BLaER1 (cell line): ENCODE measurements at regions not wholly inside any gene's neighbourhood (a gene's known extent, or its start where the extent isn't known, plus 50 kb on each side); places are given as distances from the start of the nearest gene placed in this dataset.
"Not testable (repeated sequence)": the region's sequence is repeated elsewhere in the genome, so short reads cannot be mapped to it uniquely, and the experiment has no call there.

Source experiments
- H3K27ac ChIP-seq: shearing (Covaris generic); formaldehyde crosslinking; 2 replicates; pipeline ENCODE4 v1.8.1; 2022
- H3K27me3 ChIP-seq: shearing (Covaris generic); formaldehyde crosslinking; 2 replicates; pipeline ENCODE4 v1.8.1; 2022
- H3K36me3 ChIP-seq: shearing (Covaris generic); formaldehyde crosslinking; 2 replicates; pipeline ENCODE4 v1.8.1; 2022
- H3K4me1 ChIP-seq: shearing (Covaris generic); formaldehyde crosslinking; 2 replicates; pipeline ENCODE4 v1.8.1; 2022
- H3K4me2 ChIP-seq: shearing (Covaris generic); formaldehyde crosslinking; 2 replicates; pipeline ENCODE4 v1.8.1; 2022
- H3K4me3 ChIP-seq: shearing (Covaris generic); formaldehyde crosslinking; 2 replicates; pipeline ENCODE4 v1.8.1; 2022
- H3K9ac ChIP-seq: shearing (Covaris generic); formaldehyde crosslinking; 2 replicates; pipeline ENCODE4 v1.8.1; 2022
- H3K9me3 ChIP-seq: shearing (Covaris generic); formaldehyde crosslinking; 2 replicates; pipeline ENCODE4 v1.8.1; 2022
- H4K20me1 ChIP-seq: shearing (Covaris generic); formaldehyde crosslinking; 2 replicates; pipeline ENCODE4 v1.8.1; 2022
- Cebpa-rat ChIP-seq: shearing (Covaris generic); IDR thresholded peaks from 2 replicates; pipeline ENCODE4 v1.8.1; 2022

- no peaks in the 10 kb centered on the region for H3K4me1 ChIP-seq
- no peak overlapping the region for H3K4me3 ChIP-seq
- H3K4me2 ChIP-seq = no peak overlapping the region
- no peak overlapping the region for H3K27ac ChIP-seq
- H4K20me1 ChIP-seq = no peaks in the 10 kb centered on the region
- H3K27me3 ChIP-seq = no peaks in the 10 kb centered on the region
- no peak for TF ChIP-seq Cebpa-rat
- no peaks in the 10 kb centered on the region for H3K36me3 ChIP-seq
- no peaks in the 10 kb centered on the region; the same call in 1 of the 2 replicates for H3K9me3 ChIP-seq
- H3K9ac ChIP-seq = no peak overlapping the region
These were observed 258.3 kb downstream of the KLF5 start for GRCh38 chr13:73317140-73317539.

DNA sequence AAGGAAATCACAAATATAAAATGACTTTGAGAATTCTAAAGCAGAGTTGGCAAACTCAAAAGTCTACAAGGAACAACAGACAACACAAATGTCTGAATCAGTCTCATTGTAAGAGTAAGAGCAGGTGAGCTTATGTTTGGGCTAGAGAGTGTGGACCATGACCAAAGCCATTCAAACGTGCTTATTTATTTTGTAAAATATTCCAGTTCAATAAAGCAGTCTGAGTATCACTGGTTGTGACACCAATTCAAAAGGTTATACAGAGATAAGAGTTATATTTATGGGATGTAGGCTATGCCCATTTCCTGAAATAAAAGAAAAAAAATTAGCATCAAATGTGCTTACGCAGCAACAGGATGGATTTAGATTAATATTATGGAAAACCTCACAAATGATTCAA is 251.6 kb downstream of the KLF5 start:
- Histone ChIP-seq H3K9ac (no peak overlapping the region), H3K27me3 (no peaks in the 10 kb centered on the region), H3K36me3 (no peaks in the 10 kb centered on the region), H3K4me2 (no peak overlapping the region), H3K9me3 (no peaks in the 10 kb centered on the region; the same call in 1 of the 2 replicates), H3K4me3 (no peak overlapping the region), H3K4me1 (no peaks in the 10 kb centered on the region), H3K27ac (no peak overlapping the region), H4K20me1 (no peaks in the 10 kb centered on the region)
- TF ChIP-seq Cebpa-rat = no peak

DNA sequence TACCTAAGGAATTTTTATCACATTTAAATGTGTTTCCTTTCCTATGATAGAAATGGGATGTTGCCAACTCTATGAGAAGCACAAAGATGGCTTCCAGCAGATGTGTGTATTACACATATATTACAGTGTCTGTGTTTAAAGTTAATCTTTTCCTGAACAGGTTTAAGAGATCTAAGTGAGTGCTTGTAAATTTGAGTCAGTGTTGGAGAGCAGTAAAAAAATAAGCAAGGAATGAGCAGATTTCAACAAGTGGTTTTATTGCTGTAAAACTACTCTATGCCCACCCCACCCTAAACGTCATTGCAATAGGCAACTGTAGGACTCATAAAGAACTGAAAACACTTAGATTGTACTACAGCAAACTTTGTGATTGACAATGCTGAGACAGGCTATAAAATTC is 248.7 kb downstream of the KLF5 start:
- TF ChIP-seq Cebpa-rat = no peak
- Histone ChIP-seq H3K4me1 (no peaks in the 10 kb centered on the region), H3K27me3 (no peaks in the 10 kb centered on the region), H3K4me2 (no peak overlapping the region), H3K36me3 (no peaks in the 10 kb centered on the region), H3K9ac (no peak overlapping the region), H3K27ac (no peak overlapping the region), H3K4me3 (no peak overlapping the region), H4K20me1 (no peaks in the 10 kb centered on the region), H3K9me3 (no peaks in the 10 kb centered on the region)

- H3K4me2 ChIP-seq = no peak overlapping the region
- no peaks in the 10 kb centered on the region for H3K27me3 ChIP-seq
- TF ChIP-seq Cebpa-rat = no peak
- no peak overlapping the region for H3K9ac ChIP-seq
- H3K36me3 ChIP-seq = no peaks in the 10 kb centered on the region
- no peaks in the 10 kb centered on the region for H3K4me1 ChIP-seq
- H3K4me3 ChIP-seq = no peak overlapping the region
- no peak overlapping the region for H3K27ac ChIP-seq
- no peaks in the 10 kb centered on the region for H3K9me3 ChIP-seq
- no peaks in the 10 kb centered on the region for H4K20me1 ChIP-seq
These were observed 247.9 kb downstream of the KLF5 start for GRCh38 chr13:73306688-73307087.

GRCh38 chr13:73304442-73304841 is 245.6 kb downstream of the KLF5 start:
- Histone ChIP-seq H3K9me3 (no peaks in the 10 kb centered on the region), H3K4me1 (no peaks in the 10 kb centered on the region), H3K9ac (no peak overlapping the region), H3K27me3 (no peaks in the 10 kb centered on the region), H4K20me1 (no peaks in the 10 kb centered on the region), H3K27ac (no peak overlapping the region), H3K36me3 (no peaks in the 10 kb centered on the region), H3K4me3 (no peak overlapping the region), H3K4me2 (no peak overlapping the region)
- no peak for TF ChIP-seq Cebpa-rat

- Histone ChIP-seq H4K20me1 (no peaks in the 10 kb centered on the region), H3K4me1 (no peaks in the 10 kb centered on the region), H3K4me2 (no peak overlapping the region), H3K36me3 (no peaks in the 10 kb centered on the region), H3K27ac (no peak overlapping the region), H3K9ac (no peak overlapping the region), H3K4me3 (no peak overlapping the region), H3K9me3 (no peaks in the 10 kb centered on the region), H3K27me3 (no peaks in the 10 kb centered on the region)
- TF ChIP-seq Cebpa-rat = no peak
These were observed 245.0 kb downstream of the KLF5 start for GRCh38 chr13:73303851-73304250.

GRCh38 chr13:73301622-73302021 is 242.8 kb downstream of the KLF5 start:
- H3K4me2 ChIP-seq, H4K20me1 ChIP-seq, H3K4me1 ChIP-seq, H3K36me3 ChIP-seq, H3K27me3 ChIP-seq, H3K4me3 ChIP-seq, H3K9me3 ChIP-seq, H3K9ac ChIP-seq, H3K27ac ChIP-seq: not testable (repeated sequence)

DNA sequence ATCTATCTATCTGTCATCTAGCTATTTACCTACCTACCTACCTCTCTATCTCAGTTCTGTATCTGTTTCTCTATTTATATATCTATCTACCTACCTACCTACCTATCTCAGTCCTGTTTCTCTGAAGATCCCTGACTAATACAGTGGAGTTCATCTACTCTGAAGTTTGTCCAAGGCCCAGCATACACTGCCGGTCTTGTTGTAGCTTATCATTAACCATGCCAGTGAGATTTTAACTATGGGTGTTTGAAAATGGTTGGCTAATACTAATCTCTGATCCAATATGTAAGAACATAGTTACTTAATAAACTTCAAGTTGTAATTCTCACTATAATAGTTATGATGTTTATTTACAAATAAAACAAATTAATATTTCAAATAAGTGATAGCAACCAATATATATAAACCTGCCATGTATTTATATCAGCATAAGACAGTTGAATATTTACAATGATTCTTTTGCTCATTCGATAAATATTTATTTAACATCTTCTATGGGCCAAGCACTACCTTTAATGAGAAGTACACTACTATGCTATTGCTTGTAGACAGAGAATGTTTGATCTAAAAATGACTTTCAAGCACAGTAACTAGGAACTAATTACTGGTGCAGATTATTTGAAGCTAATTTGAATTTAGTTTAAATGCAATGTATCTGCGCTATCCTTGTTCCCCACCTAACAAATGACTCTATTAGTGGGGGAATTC is 242.1 kb downstream of the KLF5 start:
- H3K27me3 ChIP-seq = no peaks in the 10 kb centered on the region
- no peak overlapping the region for H3K4me3 ChIP-seq
- H3K4me1 ChIP-seq = no peaks in the 10 kb centered on the region
- no peaks in the 10 kb centered on the region for H3K36me3 ChIP-seq
- no peaks in the 10 kb centered on the region for H4K20me1 ChIP-seq
- H3K4me2 ChIP-seq = no peak overlapping the region
- H3K9me3 ChIP-seq = no peaks in the 10 kb centered on the region
- no peak overlapping the region for H3K9ac ChIP-seq
- H3K27ac ChIP-seq = no peak overlapping the region
- no peak for TF ChIP-seq Cebpa-rat

GRCh38 chr13:73299787-73300186 is 241.0 kb downstream of the KLF5 start:
- TF ChIP-seq Cebpa-rat = no peak

GRCh38 chr13:73293913-73294523 is 235.2 kb downstream of the KLF5 start:
- no peak overlapping the region for H3K4me2 ChIP-seq
- no peak for TF ChIP-seq Cebpa-rat
- H3K9me3 ChIP-seq = no peaks in the 10 kb centered on the region

More at GRCh38 chr13:73299787-73300186, 241.0 kb downstream of the KLF5 start:
- Histone ChIP-seq H3K9ac (no peak overlapping the region), H4K20me1 (no peaks in the 10 kb centered on the region), H3K4me2 (no peak overlapping the region), H3K4me1 (no peaks in the 10 kb centered on the region), H3K36me3 (no peaks in the 10 kb centered on the region), H3K27me3 (no peaks in the 10 kb centered on the region), H3K4me3 (no peak overlapping the region), H3K27ac (no peak overlapping the region), H3K9me3 (no peaks in the 10 kb centered on the region)

More at GRCh38 chr13:73293913-73294523, 235.2 kb downstream of the KLF5 start:
- Histone ChIP-seq H3K27me3 (no peaks in the 10 kb centered on the region), H3K27ac (no peak overlapping the region), H4K20me1 (no peaks in the 10 kb centered on the region), H3K4me1 (no peaks in the 10 kb centered on the region), H3K4me3 (no peak overlapping the region), H3K36me3 (no peaks in the 10 kb centered on the region), H3K9ac (no peak overlapping the region)
